ENCODE measurements at regions not wholly inside any gene's neighbourhood (a gene's known extent, or its start where the extent isn't known, plus 50 kb on each side); places are given as distances from the start of the nearest gene placed in this dataset.

DNA sequence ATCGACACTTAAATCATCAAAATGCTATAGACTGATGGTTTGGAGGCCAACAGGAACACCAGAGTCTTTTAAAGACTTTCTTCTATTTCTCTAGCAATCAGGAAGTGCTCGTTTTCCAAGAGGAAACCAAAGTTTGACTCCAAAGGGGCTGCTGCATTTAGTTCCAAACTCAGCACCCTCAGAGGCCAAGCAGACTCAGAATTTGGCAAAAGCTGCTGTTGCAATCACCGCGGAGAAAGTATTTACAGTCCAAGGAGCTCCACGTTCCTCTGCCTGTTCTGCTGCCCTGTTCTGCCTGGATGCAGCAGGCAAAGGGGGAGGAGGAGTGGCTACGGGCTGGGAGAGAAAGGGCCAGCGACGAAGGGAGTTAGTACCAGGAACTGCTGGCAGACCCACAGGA lies 325.1 kb downstream of the BCL11B start:
- TF ChIP-seq POLR2A (IDR thresholded peaks at IDR 0.05), result no peak
- TF ChIP-seq, protein P1, sequence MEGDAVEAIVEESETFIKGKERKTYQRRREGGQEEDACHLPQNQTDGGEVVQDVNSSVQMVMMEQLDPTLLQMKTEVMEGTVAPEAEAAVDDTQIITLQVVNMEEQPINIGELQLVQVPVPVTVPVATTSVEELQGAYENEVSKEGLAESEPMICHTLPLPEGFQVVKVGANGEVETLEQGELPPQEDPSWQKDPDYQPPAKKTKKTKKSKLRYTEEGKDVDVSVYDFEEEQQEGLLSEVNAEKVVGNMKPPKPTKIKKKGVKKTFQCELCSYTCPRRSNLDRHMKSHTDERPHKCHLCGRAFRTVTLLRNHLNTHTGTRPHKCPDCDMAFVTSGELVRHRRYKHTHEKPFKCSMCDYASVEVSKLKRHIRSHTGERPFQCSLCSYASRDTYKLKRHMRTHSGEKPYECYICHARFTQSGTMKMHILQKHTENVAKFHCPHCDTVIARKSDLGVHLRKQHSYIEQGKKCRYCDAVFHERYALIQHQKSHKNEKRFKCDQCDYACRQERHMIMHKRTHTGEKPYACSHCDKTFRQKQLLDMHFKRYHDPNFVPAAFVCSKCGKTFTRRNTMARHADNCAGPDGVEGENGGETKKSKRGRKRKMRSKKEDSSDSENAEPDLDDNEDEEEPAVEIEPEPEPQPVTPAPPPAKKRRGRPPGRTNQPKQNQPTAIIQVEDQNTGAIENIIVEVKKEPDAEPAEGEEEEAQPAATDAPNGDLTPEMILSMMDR (IDR thresholded peaks at IDR 0.05), result no peak

All from suprapubic skin (tissue), 3 donors.